ENCODE measurements at regions not wholly inside any gene's neighbourhood (a gene's known extent, or its start where the extent isn't known, plus 50 kb on each side); places are given as distances from the start of the nearest gene placed in this dataset.

DNA sequence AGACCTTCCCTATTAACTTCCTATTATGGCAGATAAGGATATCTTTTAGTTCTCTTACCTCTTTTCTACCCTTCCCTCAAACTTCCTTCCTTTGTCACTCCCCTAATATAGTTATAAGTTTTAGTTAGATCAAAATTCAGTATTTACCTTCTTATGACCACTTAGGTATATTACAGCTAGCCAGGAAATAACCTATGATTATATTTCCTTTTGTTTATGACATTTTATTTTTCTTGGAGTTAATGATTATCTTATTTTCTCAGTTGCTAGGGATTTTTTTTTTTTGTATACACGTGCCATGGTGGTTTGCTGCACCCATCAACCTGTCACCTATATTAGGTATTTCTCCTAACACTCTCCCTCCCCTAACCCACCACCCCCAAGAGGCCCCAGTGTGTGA lies 88.2 kb upstream of the ZBED5 start:
- no peak for DNase-seq

DNA sequence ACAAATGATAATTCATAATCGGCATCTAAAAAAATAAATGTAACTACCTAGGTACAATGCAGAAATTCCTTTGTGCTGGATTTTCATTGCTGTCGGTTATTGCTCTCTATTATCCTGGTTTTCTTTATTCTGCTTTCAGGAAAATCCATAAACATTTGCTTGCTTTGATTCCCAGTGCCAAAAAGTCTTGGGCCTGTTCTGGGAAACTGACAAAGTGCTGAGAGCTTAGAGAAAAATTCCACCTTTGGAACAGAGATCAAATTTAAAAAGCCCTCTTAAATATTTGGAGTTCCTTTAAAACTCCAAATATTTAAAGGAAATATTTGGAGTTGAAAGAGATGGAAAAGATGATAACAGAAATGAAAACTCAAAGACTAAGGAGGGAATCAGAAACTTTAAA lies 87.3 kb upstream of the ZBED5 start:
- DNase-seq: no peak

DNA sequence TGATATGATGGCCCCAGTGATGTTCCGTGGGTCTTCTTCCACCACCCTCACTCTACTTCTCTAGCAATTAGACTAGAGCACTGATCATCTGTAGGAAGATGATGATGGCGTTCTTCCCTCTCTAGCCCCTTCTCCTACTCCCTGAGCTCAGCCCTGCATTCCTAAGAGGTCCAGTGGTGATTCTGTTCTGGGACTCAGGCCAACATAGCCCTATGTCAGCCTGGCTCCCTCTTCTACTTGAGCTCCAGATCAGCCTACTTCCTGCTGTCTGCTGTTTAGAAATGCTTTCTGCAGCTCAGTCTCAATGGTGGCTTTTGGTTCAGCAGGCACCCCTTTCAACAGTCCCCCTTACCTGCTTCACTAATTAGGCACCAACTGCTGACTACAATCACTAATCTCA lies 86.1 kb upstream of the ZBED5 start:
- DNase-seq: no peak

DNA sequence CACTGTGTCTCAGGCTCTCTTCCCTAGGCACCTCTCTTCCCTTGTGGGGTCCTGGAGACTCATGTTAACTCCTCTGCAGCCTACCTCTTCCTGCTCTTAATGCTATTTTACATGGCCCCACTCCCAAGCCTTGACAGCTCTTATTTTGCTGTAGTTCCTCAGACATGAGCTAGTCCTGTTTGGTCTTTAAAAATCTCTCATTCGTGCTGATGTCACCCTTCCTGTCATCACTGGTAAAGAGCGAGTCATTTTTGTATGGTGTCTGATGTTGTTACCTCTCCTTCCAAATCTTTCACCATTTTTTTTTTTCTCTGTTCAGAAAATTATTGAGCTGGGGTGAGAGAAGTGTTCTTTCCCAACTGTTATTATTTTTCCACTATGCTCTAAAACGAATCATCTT lies 84.8 kb upstream of the ZBED5 start:
- no peak for DNase-seq

DNA sequence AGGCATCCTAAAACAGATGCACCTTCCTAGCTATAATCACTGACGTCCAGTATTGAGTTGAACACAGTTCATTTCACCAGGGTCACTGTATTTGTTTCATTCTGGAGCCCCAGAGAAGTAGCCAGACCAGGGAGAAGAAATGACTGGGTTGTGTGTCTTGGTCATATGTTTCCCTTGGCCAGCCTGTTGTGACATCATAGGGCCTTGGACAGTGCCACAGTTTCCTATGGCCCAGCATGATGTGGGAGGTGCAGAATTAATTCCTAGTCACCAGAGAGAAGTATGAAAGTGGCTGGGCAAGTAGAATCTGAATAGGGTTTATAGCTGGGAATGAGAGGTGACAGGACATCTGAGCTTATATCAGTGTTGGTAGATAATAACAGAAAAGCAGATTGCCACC lies 84.0 kb upstream of the ZBED5 start:
- DNase-seq: no peak

DNA sequence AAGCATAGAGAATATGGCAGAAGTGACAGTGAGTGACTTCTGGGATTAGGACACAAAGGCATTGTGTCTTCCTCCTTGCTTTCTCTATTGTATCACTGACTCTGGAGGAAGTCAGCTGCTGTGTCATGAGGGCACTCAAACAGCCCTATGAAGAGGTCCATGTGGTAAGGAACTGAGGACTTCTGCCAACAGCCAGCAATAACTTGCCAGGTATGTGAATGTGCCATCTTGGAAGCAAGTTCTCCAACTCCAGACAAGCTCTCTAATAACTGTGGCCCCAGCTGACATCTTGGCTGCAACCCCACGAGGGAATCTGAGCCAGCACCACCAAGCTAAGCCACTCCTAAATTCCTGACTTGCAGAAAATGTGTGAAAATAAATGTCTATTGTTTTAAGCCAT lies 83.6 kb upstream of the ZBED5 start:
- DNase-seq: no peak

DNA sequence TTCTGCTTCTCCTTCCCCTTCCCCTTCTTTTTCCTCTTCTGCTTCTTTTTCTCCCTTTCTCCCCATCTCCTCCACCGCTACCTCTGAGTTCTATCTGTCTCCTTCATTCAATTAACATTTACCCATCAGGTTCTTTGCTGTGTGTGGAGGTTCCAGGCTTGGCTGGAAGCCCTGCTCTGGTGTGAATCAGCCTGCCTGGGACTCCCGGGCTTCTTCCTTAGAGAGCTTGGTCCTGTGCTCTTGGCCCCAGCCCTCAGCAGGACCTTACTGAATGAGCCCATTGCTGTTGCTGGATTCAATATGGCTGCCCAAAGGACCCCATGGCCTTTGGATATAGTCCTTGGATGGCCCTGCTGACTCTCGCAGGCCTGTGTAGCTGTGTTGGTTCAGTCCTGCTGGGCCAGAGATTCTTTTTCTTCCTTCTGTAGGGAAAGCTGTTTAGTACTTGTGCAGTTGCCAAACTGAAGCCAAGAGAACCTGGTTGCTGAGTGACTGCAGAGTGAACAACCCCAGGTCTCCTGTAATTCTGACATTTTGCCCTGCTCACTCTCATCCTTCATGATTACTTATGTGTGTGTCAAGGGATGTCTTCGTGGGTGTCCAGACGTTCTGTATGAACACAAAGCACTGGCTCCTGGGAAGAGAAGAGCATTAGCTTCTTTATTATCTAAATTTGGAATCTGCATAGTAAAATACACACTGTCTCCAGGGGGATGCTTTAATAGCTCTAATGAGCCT lies 81.0 kb upstream of the ZBED5 start:
- no peak for DNase-seq

DNA sequence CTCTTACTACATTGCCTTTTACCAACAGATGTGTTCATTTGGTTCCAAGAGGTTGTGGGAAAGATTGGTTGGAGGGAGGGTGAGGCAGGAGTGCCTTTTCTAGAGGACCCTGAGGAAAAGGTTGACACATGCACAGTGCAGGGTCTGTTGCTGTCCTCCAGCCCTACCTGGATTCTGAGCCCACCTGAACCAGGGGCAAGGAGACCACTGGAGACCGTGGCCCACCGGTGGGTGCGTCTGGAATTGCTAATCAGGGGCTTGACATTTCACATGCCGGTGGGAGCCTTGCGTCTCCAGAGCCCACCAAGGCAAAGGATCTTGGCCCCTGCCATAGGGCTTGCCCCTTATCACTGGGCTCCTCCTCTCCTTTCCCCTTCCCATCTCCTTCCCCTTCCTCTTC lies 80.4 kb upstream of the ZBED5 start:
- no peak for DNase-seq

DNA sequence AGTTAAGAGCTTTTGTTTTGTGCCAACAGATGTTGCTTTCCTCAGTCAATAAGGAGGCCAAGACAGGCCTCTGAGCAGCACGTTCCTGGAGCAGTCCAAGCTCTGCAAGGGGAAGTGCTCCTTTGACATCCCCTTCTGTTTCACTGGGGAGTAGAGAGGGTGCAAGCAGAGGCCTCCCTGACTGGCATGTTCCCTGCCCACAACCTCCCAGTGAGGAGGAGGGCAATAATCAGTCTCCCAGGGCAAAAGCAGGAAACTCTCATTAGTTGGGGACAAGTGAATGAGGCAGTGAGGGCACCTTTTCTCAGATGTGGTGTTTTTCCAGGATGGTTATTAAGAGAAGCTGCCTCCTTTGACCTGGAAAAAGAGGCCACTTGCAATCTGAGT lies 79.5 kb upstream of the ZBED5 start:
- no peak for DNase-seq

DNA sequence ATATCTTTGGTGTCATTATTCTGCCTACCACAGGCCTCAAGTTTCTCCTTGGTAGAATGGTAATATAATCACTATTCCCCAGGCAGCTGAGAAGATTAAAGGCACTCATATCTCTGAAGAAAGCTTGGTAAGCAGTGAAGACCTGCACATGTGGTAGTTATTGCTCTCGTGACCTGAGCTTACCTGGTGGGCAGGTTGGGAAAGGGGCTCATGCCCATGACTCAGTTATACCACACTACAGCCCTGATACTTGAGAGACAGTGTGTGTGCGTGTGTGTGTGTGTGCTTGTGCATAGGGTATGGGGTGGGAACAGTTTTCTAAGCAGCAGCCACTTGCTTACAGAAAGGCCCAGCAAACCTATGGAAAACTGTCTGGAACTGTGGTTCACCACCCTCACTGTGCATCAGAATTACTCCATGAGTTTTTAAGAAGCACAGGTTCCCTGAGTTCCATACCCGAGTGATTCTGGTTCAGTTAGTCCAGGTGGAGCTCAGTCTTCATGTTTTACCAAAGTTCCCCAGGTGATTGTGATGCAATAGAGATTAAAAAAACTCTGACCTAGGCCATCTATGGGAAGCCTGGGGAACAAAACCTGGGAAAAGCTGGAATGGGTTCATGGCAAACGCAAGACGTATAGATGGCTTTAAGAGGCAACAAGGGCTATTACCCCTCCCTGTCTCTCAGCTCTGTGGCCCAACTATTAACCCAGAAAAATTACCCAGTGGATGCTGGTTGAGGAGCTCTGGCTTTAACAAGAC lies 79.0 kb upstream of the ZBED5 start:
- no peak for DNase-seq

DNA sequence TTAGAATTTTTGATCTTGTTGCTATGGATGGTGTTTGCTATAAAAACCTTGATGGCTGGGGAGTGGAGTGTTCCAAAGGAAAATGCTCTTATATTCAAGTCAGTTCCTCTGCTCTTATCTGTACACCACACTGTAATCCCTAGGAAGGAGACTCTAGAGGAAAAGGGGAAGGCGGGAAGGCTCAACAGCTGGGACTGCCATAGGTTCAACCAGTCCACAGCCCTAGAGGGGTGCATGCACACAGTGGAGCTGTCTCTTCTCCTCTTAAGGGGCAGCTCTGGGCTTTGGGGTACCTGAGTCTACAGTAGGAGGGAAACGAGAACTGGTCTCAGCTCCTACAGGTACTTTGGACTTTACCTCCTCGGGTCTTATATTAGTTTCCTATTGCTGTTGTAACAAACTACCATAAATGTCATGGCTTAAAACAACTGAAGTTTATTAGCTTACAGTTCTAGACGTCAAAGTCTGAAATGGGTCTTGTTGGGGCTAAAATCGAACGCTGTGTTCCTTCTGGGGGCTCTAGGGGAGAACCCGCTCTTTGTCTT lies 77.2 kb upstream of the ZBED5 start:
- no peak for DNase-seq

DNA sequence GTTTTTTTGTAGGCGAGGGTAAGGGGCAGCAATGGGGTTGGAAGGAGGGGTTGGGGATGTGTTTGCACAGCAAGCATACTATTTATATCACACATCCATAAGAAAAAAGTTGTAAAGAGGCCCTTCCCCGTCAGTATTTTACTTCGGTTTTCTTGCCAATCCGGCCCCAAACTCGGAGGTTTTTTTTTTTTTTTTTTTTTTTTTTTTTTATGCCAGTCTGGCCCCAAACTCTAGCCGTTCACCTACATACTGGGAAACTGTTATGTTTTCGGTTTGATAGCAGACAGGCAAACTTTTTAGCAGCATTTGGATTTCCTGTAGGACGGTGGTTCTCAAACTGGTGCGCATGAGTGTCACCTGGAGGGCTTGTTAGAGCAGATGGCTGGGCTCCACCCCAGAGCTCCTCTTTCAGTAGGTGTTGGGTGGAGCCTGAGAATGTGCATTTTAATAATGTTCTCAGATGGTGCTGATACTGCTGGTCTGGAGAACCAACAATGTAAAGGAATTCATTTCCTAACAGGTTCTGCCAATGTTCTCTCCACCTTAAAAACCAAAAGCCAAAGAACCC lies 76.5 kb upstream of the ZBED5 start:
- no peak for DNase-seq

DNA sequence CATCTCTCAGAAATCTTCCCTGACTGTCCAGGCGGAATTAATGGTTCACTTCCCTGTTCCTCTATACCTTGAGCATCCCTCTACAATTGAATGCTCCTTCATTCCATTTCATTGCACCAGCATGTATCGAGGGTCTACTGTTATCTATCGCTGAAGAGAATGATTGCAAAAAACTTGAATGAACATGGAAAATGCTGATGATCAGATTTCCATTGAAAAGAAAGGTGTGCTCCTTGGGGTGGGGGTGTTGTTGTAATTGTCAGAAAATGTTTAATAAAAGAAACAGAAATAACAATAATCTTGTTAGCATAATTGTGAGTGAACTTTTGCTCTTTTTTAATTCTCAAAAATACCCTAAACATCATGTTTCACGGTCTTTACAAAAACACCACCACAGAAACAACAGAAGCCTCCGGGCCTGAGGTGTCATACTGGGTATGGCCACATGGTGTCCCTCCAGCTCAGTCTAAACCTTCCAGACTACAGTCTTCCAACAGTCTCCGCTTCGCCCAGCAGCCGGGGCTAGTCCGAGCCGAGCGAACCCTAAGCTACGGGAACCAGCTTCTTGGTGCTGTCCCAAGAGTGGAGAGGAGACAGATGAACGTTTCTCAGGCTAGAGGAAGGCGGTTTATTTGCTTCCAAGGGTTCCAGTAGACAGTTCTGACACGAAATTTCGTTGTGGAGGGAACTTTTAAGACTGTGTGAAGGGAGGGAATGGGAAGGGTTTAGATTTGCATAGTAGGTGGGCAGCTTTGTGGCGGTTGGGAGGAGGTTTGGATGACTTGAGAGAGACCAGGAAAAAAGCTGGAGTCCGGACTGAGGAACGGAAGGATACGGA lies 75.8 kb upstream of the ZBED5 start:
- peak; percentile 95 for DNase-seq

DNA sequence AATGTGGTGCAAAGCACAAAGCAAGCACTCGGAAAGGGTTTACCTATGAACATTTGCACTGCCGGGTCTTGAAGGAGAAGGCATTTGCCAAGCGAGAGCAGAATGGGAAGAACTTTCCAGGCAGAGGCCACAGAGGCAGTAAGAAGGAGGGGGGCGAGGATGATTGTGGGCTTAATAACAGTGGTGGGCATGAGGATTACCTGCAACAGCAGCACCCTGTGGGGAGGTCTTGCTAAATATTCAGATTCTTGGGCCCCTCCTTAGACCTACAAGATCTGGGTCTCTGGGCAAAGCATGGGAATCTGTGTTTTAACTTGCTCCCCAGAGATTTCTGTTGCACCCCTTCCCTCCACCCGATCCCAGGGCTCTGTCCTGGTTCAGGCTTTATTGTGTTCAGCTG lies 75.1 kb upstream of the ZBED5 start:
- no peak for DNase-seq

DNA sequence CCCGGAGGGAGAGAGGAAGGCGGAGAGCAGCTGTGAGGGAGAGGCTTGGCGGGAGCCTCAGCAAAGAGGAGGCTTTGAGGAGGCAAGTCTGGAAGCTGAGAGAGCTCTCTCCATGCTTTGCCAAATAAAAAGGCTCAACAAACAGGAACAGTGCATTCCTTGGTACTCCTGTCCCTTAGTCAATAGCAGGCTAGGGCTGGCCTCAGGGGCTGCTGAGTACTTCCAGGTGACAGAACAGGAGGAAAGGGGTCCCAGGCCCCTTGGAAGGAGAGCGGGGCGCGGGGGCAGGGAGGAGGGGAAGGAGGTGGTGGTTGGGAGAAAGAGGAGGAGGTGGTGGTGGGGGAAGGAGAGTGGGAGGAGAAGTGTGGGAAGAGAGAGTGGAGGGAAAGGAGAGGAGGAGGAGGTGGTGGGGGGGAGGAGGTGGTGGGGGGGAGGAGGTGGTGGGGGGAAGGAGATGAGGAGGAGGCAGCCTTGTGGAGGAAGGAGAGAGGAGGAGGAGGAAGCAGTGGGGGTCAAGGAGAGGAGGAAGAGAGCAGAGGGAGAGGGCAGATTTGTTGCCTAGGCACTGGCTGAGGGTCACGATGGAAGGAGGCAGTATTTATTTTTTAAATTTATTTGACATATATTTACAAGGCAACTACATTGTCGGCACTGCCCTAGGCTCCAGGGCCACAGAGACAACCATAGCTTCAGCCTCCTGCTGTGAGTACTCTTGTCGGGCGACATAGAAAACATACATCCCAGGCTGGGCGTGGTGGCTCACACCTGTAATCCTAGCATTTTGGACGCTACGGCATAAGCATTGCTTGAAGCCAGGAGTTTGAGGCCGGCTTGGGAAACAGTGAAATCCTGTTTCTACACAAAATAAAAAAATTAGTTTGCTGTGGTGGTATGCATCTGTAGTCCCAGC lies 74.2 kb upstream of the ZBED5 start:
- no peak for DNase-seq

DNA sequence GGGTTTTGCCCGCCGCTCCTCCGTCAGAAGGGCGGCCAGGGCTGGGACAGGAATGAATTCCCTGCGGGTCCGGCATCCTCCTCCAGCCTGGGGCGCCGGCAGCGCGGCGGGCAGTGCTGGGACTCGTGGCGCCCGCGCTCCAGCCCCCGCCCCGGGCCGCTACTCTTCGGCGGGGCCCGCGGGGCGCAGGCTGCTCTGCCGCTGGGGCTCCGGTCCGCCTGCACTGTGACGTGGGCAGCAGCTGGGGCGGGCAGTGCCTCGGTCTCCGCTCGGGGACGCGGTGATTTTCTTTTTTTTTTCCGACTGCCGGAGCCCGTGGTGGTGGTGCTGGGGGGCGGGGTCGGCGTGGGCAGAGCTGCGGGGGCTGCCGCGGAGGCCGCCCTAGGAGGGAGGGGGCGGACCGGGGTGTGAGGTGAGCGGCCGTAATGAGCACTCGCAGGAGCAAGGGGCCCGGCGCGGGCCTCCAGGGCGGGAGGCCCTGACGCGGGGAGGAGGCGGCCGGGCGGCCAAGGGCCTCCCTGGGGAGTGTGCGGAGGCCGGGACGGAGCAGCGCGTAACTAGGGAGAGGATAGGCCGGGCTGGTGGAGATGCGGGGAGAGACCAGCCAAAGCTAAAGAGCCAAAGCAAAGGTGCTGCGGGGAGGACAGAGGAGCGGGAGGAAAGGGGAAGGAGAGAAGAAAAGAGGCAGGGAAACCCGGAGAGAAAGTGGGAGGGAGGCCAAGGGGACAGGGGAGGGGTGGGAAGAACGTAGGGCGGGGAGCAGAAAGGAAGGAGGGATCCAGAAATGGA lies 73.3 kb upstream of the ZBED5 start:
- peak; percentile 90 for DNase-seq

DNA sequence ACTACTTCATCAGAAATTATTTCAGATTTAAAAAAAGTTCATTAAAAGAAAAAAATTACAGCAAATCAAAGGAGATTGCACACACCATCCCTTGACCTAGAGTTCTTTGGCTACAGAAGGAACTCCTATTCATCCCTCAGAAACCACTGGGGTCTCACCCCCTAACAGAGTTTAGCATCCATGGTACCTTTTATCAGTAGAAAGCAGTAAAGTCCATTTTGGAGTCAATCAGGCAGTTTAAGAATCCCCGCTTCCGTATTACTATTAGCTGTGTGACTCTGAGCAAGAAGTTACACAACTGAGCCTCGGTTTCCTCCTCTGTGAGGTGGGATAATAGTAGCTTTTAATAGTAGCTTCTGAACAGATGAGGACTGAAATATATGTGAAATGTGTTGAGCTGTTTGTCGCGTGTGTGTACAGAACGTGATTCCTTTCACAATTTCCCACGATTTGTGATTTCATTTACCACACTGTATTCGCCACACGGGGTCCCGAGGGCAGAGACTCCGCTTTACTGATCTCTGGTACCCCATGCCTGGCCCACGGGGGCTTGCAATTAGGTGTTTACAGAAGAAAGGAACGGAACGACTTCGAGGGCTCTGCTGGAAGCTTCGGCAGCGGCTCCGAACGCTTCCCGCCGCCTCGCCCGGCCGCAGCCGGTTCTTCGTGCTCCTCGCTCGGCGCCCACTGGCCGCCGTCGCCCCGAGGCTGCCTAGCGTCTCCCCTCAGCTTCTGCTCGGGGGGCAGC lies 72.5 kb upstream of the ZBED5 start:
- peak; percentile 60 for DNase-seq

DNA sequence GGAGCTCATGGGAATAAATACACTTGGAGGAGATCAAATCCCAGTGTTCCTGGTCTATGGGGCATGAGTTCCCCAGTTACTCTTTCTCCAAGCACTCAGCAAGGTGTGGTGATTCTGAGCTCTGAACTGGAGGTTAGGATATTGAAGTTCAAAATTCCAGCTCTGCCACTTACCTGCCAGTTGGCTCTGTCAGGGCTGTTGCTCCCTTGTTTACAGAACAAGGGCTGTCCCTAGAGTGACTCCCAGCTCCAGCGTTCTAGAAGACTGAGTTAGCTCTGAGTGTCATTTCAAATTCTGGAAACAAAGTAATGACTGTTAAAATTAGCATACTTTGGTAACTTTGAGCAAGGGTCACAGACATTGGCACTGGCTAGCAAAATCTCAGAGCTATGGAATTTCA lies 69.7 kb upstream of the ZBED5 start:
- DNase-seq: no peak

DNA sequence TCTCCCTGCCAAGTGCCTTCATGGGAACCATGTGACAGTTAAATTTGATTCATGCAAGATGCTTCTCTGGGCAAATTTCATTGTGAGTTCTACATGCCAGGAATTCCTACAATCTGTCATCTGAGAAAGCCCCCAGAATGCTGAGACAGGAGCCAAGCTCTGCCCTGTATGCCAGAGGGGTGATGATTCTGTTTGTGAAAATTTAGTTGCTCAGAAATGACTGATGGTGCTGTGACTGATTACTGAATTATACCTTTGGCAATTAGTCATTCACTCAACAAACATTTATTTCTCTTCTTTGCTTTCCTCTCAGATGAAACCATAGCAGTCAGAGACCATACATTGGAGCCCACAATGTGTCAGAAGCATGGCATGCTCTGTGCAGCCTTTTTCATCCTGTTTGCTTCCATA lies 69.0 kb upstream of the ZBED5 start:
- peak; percentile 42 for DNase-seq
